ENCODE measurements at regions not wholly inside any gene's neighbourhood (a gene's known extent, or its start where the extent isn't known, plus 50 kb on each side); places are given as distances from the start of the nearest gene placed in this dataset.

DNA sequence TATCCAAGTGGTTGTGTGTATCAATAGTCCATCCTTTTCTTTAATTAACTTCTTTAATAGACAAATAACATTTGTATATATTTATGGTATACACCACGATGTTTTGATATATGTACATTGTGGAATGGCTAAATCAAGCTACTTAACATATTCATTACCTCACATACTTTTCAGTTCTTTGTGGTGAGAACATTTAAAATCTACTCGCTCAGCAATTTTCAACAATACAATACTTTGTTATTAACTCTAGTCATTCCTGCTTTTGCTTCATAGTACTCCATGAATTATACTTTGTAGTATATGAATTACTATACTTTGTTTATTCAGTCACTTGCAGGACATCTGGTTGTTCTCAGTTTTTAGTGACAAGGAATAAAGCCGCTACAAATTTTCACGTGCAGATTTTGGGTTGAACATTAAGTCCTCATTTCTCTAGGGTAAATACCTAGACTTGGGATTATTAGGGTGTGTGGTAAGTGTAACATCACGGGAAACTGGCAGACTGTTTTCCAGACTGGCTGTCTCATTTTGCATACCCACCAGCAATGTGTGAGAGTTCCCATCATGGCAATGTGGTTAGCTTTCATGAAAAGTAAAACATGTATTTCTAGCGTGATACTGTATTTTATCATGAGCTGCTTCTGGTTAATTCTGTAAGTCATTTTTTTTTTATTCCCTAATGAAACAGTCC, 354.4 kb upstream of the WWC1 start:
- no peak for TF ChIP-seq HNF4A (conservative IDR thresholded peaks at IDR 0.05)
- TF ChIP-seq, protein P1, sequence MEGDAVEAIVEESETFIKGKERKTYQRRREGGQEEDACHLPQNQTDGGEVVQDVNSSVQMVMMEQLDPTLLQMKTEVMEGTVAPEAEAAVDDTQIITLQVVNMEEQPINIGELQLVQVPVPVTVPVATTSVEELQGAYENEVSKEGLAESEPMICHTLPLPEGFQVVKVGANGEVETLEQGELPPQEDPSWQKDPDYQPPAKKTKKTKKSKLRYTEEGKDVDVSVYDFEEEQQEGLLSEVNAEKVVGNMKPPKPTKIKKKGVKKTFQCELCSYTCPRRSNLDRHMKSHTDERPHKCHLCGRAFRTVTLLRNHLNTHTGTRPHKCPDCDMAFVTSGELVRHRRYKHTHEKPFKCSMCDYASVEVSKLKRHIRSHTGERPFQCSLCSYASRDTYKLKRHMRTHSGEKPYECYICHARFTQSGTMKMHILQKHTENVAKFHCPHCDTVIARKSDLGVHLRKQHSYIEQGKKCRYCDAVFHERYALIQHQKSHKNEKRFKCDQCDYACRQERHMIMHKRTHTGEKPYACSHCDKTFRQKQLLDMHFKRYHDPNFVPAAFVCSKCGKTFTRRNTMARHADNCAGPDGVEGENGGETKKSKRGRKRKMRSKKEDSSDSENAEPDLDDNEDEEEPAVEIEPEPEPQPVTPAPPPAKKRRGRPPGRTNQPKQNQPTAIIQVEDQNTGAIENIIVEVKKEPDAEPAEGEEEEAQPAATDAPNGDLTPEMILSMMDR (IDR thresholded peaks at IDR 0.05; ENCODE audit: low read depth, low read length, missing input control) = no peak

Measured in liver (tissue), 3 donors.